HL-60/S4 (cell line): ENCODE measurements at regions not wholly inside any gene's neighbourhood (a gene's known extent, or its start where the extent isn't known, plus 50 kb on each side); places are given as distances from the start of the nearest gene placed in this dataset.

Experiments
- in situ Hi-C: fragments of 300-500 bp; cut with MboI; formaldehyde crosslinking; loops from 2 replicates; pipeline ENCODE4 v1.14.3; 2022; ENCODE audit warnings: low sequenced_read_pairs

GRCh38 chr2:160940271-160940670 is 220.0 kb upstream of the TANK start:
- in situ Hi-C loops, result no loop called here

GRCh38 chr2:160940699-160941098 is 219.5 kb upstream of the TANK start:
- in situ Hi-C loops, result no loop called here

GRCh38 chr2:160941290-160941846 is 218.9 kb upstream of the TANK start:
- in situ Hi-C loops, result no loop called here

- in situ Hi-C loops, result no loop called here
Measured at GRCh38 chr2:160942476-160943142, 217.6 kb upstream of the TANK start.

GRCh38 chr2:160943414-160943813 is 216.8 kb upstream of the TANK start:
- in situ Hi-C loops, result no loop called here

- in situ Hi-C loops, result loop anchor here (25.0 kb wide), 1 partner anchor 615 kb away; no protein-coding TSS in a partner anchor
Measured at GRCh38 chr2:160952464-160953254, 207.6 kb upstream of the TANK start.

- in situ Hi-C loops, result loop anchor here (25.0 kb wide), 1 partner anchor 618 kb away; no protein-coding TSS in a partner anchor
Measured at GRCh38 chr2:160955578-160955977, 204.7 kb upstream of the TANK start.

GRCh38 chr2:160956243-160956802 is 203.9 kb upstream of the TANK start:
- in situ Hi-C loops, result loop anchor here (25.0 kb wide), 1 partner anchor 619 kb away; no protein-coding TSS in a partner anchor

GRCh38 chr2:160963957-160964356 is 196.3 kb upstream of the TANK start:
- in situ Hi-C loops, result loop anchor here (25.0 kb wide), 1 partner anchor 627 kb away; no protein-coding TSS in a partner anchor

- in situ Hi-C loops, result loop anchor here (25.0 kb wide), 1 partner anchor 630 kb away; no protein-coding TSS in a partner anchor
Measured at GRCh38 chr2:160967523-160967922, 192.7 kb upstream of the TANK start.

- in situ Hi-C loops, result loop anchor here (25.0 kb wide), 1 partner anchor 631 kb away; no protein-coding TSS in a partner anchor
Measured at GRCh38 chr2:160968183-160968582, 192.0 kb upstream of the TANK start.

GRCh38 chr2:160970052-160970965 is 189.9 kb upstream of the TANK start:
- in situ Hi-C loops, result loop anchor here (25.0 kb wide), 1 partner anchor 633 kb away; no protein-coding TSS in a partner anchor

GRCh38 chr2:160973991-160974390 is 186.2 kb upstream of the TANK start:
- in situ Hi-C loops, result loop anchor here (25.0 kb wide), 1 partner anchor 637 kb away; no protein-coding TSS in a partner anchor

GRCh38 chr2:160974803-160975202 is 185.4 kb upstream of the TANK start:
- in situ Hi-C loops, result loop anchor here (25.0 kb wide), 2 partner anchors 638 to 863 kb away; no protein-coding TSS in a partner anchor

GRCh38 chr2:160976797-160977196 is 183.4 kb upstream of the TANK start:
- in situ Hi-C loops, result loop anchor here (25.0 kb wide), 1 partner anchor 864 kb away; no protein-coding TSS in a partner anchor

- in situ Hi-C loops, result loop anchor here (25.0 kb wide), 1 partner anchor 865 kb away; no protein-coding TSS in a partner anchor
Measured at GRCh38 chr2:160977376-160977775, 182.9 kb upstream of the TANK start.

GRCh38 chr2:160977854-160978253 is 182.4 kb upstream of the TANK start:
- in situ Hi-C loops, result loop anchor here (25.0 kb wide), 1 partner anchor 866 kb away; no protein-coding TSS in a partner anchor

GRCh38 chr2:160984426-160985077 is 175.7 kb upstream of the TANK start:
- in situ Hi-C loops, result loop anchor here (25.0 kb wide), 1 partner anchor 872 kb away; no protein-coding TSS in a partner anchor

- in situ Hi-C loops, result loop anchor here (25.0 kb wide), 1 partner anchor 877 kb away; no protein-coding TSS in a partner anchor
Measured at GRCh38 chr2:160989778-160990177, 170.4 kb upstream of the TANK start.
